H1 (cell line): ENCODE measurements at regions not wholly inside any gene's neighbourhood (a gene's known extent, or its start where the extent isn't known, plus 50 kb on each side); places are given as distances from the start of the nearest gene placed in this dataset.

ENCODE experiments used
- CTCF ChIA-PET: fragments of 300-600 bp; sonication (Branson Sonifier 250); formaldehyde crosslinking; loops from one replicate; lab custom pipeline; 2021; ENCODE audit not compliant: partially characterized antibody; lab: Charles Lee
- POLR2A ChIA-PET: fragments of 300-600 bp; sonication (Branson Sonifier 250); formaldehyde crosslinking; loops from one replicate; lab custom pipeline; 2021; ENCODE audit warnings: inconsistent platforms; ENCODE audit not compliant: partially characterized antibody; lab: Charles Lee
- DNase-seq, 2 experiments: peaks; one replicate each; pipeline versions ENCODE4 v3.0.0 to v3.0.0-alpha.2; 2010 to 2022; ENCODE audit warnings: low spot score in 2 of 2, low read depth in 1 of 2, mixed read lengths in 1 of 2
- FAIRE-seq: peaks from 2 replicates; lab custom pipeline; 2011; peaks lifted over from hg19 to GRCh38; lab: Jason Lieb, UNC
- H2AFZ ChIP-seq: 2 replicates; pipeline ENCODE4 v1.8.1; 2012; ENCODE audit warnings: low read length, inconsistent platforms
- H2AK5ac ChIP-seq: 2 replicates; pipeline ENCODE4 v1.6.1; 2013; ENCODE audit warnings: low read depth, low read length
- H2BK120ac ChIP-seq: replicated peaks from 2 replicates; pipeline ENCODE3; 2013; ENCODE audit warnings: low read depth, low read length, inconsistent platforms
- H2BK12ac ChIP-seq: 2 replicates; pipeline ENCODE4 v1.6.1; 2013; ENCODE audit warnings: low read depth, low read length
- H2BK15ac ChIP-seq: 2 replicates; pipeline ENCODE4 v1.6.1; 2013; ENCODE audit warnings: low read length
- H2BK20ac ChIP-seq: 2 replicates; pipeline ENCODE4 v1.6.1; 2013; ENCODE audit warnings: low read length
- H2BK5ac ChIP-seq: 2 replicates; pipeline ENCODE4 v1.6.1; 2013; ENCODE audit warnings: low read depth, low read length
- H3K14ac ChIP-seq: 2 replicates; pipeline ENCODE4 v1.6.1; 2013; ENCODE audit warnings: inconsistent platforms; ENCODE audit not compliant: insufficient read length
- H3K18ac ChIP-seq: 2 replicates; pipeline ENCODE4 v1.6.1; 2013; ENCODE audit warnings: low read length; ENCODE audit errors: extremely low read depth
- H3K23ac ChIP-seq: 2 replicates; pipeline ENCODE4 v1.6.1; 2013; ENCODE audit warnings: inconsistent platforms; ENCODE audit not compliant: insufficient read length
- H3K23me2 ChIP-seq: 2 replicates; pipeline ENCODE4 v1.6.1; 2013; ENCODE audit warnings: low read depth, low read length
- H3K27ac ChIP-seq: 2 replicates; pipeline ENCODE4 v1.6.1; 2011; ENCODE audit warnings: low read depth, low read length, inconsistent platforms
- H3K27me3 ChIP-seq, 4 experiments: replicated peaks in 1 of 4; 1 replicate in 1 of 4; 2 replicates in 3 of 4; pipeline versions ENCODE4 v1.6.1 to v1.8.1; 2011 to 2013; ENCODE audit warnings: low read length in 3 of 4, mild to moderate bottlenecking in 3 of 4, inconsistent platforms in 2 of 4, mixed read lengths in 2 of 4, moderate library complexity in 1 of 4; ENCODE audit not compliant: control insufficient read depth in 3 of 4, insufficient read depth in 3 of 4; ENCODE audit errors: extremely low read depth in 1 of 4
- H3K36me3 ChIP-seq, 4 experiments: 2 replicates each; pipeline versions ENCODE4 v1.6.1 to v1.8.1; 2011 to 2013; ENCODE audit warnings: mild to moderate bottlenecking in 4 of 4, low read length in 3 of 4, moderate library complexity in 2 of 4, control low read depth in 1 of 4, inconsistent platforms in 1 of 4; ENCODE audit not compliant: insufficient read depth in 4 of 4, control insufficient read depth in 2 of 4
- H3K4ac ChIP-seq: replicated peaks from 2 replicates; pipeline ENCODE3; 2013; ENCODE audit warnings: low read length, low read depth, mixed read lengths, inconsistent platforms; ENCODE audit not compliant: insufficient read length
- H3K4me1 ChIP-seq, 4 experiments: replicated peaks in 1 of 4; 1 replicate in 1 of 4; 2 replicates in 3 of 4; pipeline versions ENCODE4 v1.6.1 to v1.8.1; 2011 to 2013; ENCODE audit warnings: low read length in 3 of 4, inconsistent platforms in 2 of 4, mixed read lengths in 1 of 4; ENCODE audit not compliant: insufficient read depth in 4 of 4, control insufficient read depth in 3 of 4
- H3K4me2 ChIP-seq, 2 experiments: 2 replicates each; pipeline versions ENCODE4 v1.6.1 to v1.8.1; 2011 to 2013; ENCODE audit warnings: low read depth in 2 of 2, low read length in 2 of 2, control low read depth in 1 of 2, inconsistent platforms in 1 of 2, mild to moderate bottlenecking in 1 of 2; ENCODE audit not compliant: insufficient read depth in 1 of 2
- H3K4me3 ChIP-seq, 4 experiments: fragments of 200-600, 300-600 bp in 1 of 4; sonication (generic), shearing (Covaris generic), sonication (Bioruptor Twin) in 1 of 4; 2 replicates each; pipeline versions ENCODE4 v1.5.1 to v1.8.1; 2011 to 2016; ENCODE audit warnings: low read length in 4 of 4, low read depth in 3 of 4, control low read depth in 2 of 4, inconsistent platforms in 2 of 4, mild to moderate bottlenecking in 2 of 4, mixed read lengths in 1 of 4, moderate library complexity in 1 of 4; ENCODE audit not compliant: insufficient read depth in 2 of 4; ENCODE audit errors: extremely low read depth in 1 of 4
- H3K56ac ChIP-seq: replicated peaks from 2 replicates; pipeline ENCODE3; 2013; ENCODE audit warnings: low read depth, mild to moderate bottlenecking, mixed read lengths, low read length, inconsistent platforms; ENCODE audit not compliant: insufficient read length
- H3K79me1 ChIP-seq: 2 replicates; pipeline ENCODE4 v1.6.1; 2013; ENCODE audit warnings: low read depth, low read length, control low read depth
- H3K79me2 ChIP-seq, 2 experiments: 2 replicates each; pipeline versions ENCODE4 v1.6.1 to v1.8.1; 2012 to 2013; ENCODE audit warnings: low read length in 2 of 2, mild to moderate bottlenecking in 2 of 2, inconsistent platforms in 1 of 2; ENCODE audit not compliant: insufficient read depth in 2 of 2, control insufficient read depth in 1 of 2
- H3K9ac ChIP-seq, 4 experiments: replicated peaks in 1 of 4; 1 replicate in 1 of 4; 2 replicates in 3 of 4; pipeline versions ENCODE4 v1.6.1 to v1.8.1; 2011 to 2013; ENCODE audit warnings: low read depth in 3 of 4, low read length in 3 of 4, control low read depth in 2 of 4, mild to moderate bottlenecking in 2 of 4, moderate library complexity in 2 of 4, inconsistent platforms in 1 of 4; ENCODE audit errors: extremely low read depth in 1 of 4
- H3K9me3 ChIP-seq, 2 experiments: 2 replicates each; pipeline versions ENCODE4 v1.6.1 to v1.8.1; 2012 to 2013; ENCODE audit warnings: mild to moderate bottlenecking in 2 of 2, moderate library complexity in 2 of 2, control low read depth in 1 of 2, inconsistent platforms in 1 of 2, low read depth in 1 of 2, low read length in 1 of 2, mixed read lengths in 1 of 2; ENCODE audit not compliant: insufficient read depth in 2 of 2
- H4K20me1 ChIP-seq, 2 experiments: replicated peaks in 1 of 2; 2 replicates each; pipeline versions ENCODE3 to v1.8.1; 2011 to 2013; ENCODE audit warnings: inconsistent platforms in 2 of 2, low read length in 2 of 2, mild to moderate bottlenecking in 1 of 2; ENCODE audit not compliant: insufficient read depth in 2 of 2, control insufficient read depth in 1 of 2
- H4K5ac ChIP-seq: 2 replicates; pipeline ENCODE4 v1.6.1; 2013; ENCODE audit warnings: low read length, low read depth, mixed read lengths, inconsistent platforms; ENCODE audit not compliant: insufficient read length
- H4K8ac ChIP-seq: 2 replicates; pipeline ENCODE4 v1.8.0; 2013; ENCODE audit warnings: mild to moderate bottlenecking, moderate library complexity, low read length, inconsistent platforms; ENCODE audit not compliant: insufficient read depth; ENCODE audit errors: extremely low read depth
- H4K91ac ChIP-seq: replicated peaks from 2 replicates; pipeline ENCODE3; 2013; ENCODE audit warnings: low read length, mixed read lengths, inconsistent platforms; ENCODE audit not compliant: insufficient read length
- SIRT6 ChIP-seq: IDR thresholded peaks from one replicate; pipeline ENCODE4 v1.7.1; 2012; ENCODE audit warnings: low read length, inconsistent platforms
- TBP ChIP-seq: IDR thresholded peaks from 2 replicates; pipeline ENCODE4 v1.6.1; 2011; ENCODE audit warnings: low read depth, low read length, improper control_type of control experiment
- WGBS, 2 experiments: shearing (Covaris generic) in 1 of 2; methylation state at CpG; one replicate each; pipeline versions ENCODE4 v1.1.6 to v1.1.7; 2013 to 2015; ENCODE audit warnings: low lambda C conversion rate in 2 of 2, mixed read lengths in 2 of 2, inconsistent platforms in 1 of 2, low coverage in 1 of 2, missing lambda C conversion rate in 1 of 2; ENCODE audit not compliant: insufficient replicate concordance in 2 of 2, insufficient coverage in 1 of 2, insufficient read length in 1 of 2; ENCODE audit errors: extremely low coverage in 1 of 2, missing lambda C conversion rate in 1 of 2; 5-methylcytosine and 5-hydroxymethylcytosine counted together

GRCh38 chr3:16785465-16785864, 99.3 kb upstream of the PLCL2 start:
- no peak overlapping the region for H4K8ac ChIP-seq
- H2BK5ac ChIP-seq = no peak overlapping the region
- POLR2A ChIA-PET = no interaction called here
- no peak overlapping the region for H4K91ac ChIP-seq
- no peaks in the 10 kb centered on the region for H3K79me1 ChIP-seq
- no peak overlapping the region for H3K27ac ChIP-seq
- no peak for DNase-seq
- 85% methylated on average over 1 of the region's 1 CpG; no CpG with 5 or more reads in 1 of the 2 experiments for WGBS, 2 experiments
- H2BK120ac ChIP-seq = no peak overlapping the region
- no peaks in the 10 kb centered on the region for H3K36me3 ChIP-seq
- no peak overlapping the region for H3K14ac ChIP-seq
- no peaks in the 10 kb centered on the region for H3K27me3 ChIP-seq
- H2BK12ac ChIP-seq = no peak overlapping the region
- no peak overlapping the region for H3K4me3 ChIP-seq
- no peaks in the 10 kb centered on the region for H3K23me2 ChIP-seq
- no peak overlapping the region for H3K56ac ChIP-seq
- H2BK20ac ChIP-seq = no peak overlapping the region
- no peak overlapping the region for H3K23ac ChIP-seq
- peaks cover 4 to 12% (median 10%) of the 10 kb centered on the region in 4 experiments for H3K4me1 ChIP-seq
- no peak overlapping the region for H4K5ac ChIP-seq
- CTCF ChIA-PET = no interaction called here
- no peak overlapping the region for H3K9ac ChIP-seq
- H2AFZ ChIP-seq = no peak overlapping the region
- H4K20me1 ChIP-seq = no peaks in the 10 kb centered on the region
- H3K18ac ChIP-seq = no peak overlapping the region
- no peak overlapping the region for H2BK15ac ChIP-seq
- H3K4me2 ChIP-seq = no peak overlapping the region
- no peak for FAIRE-seq
- no peaks in the 10 kb centered on the region for H3K9me3 ChIP-seq
- H2AK5ac ChIP-seq = no peak overlapping the region
- no peak overlapping the region for H3K4ac ChIP-seq
- no peaks in the 10 kb centered on the region for H3K79me2 ChIP-seq
- TF ChIP-seq SIRT6 (no peak), TBP (no peak)
